ENCODE measurements at regions not wholly inside any gene's neighbourhood (a gene's known extent, or its start where the extent isn't known, plus 50 kb on each side); places are given as distances from the start of the nearest gene placed in this dataset.

- no TSS peak for BruUV-seq (replicated peaks)
- DNase-seq (ENCODE audit: low read depth, low spot score) (no peak), FAIRE-seq (no peak), ATAC-seq (no peak)
- Histone ChIP-seq H3K27me3 (replicated peaks in 1 of 2; ENCODE audit: control insufficient read depth in 2 of 2, insufficient read depth in 2 of 2, low read length in 1 of 2) (no peaks in the 10 kb centered on the region), H3K27ac (ENCODE audit: control insufficient read depth, insufficient read depth) (no peak overlapping the region), H3K4me3 (no peak overlapping the region), H4K20me1 (ENCODE audit: control insufficient read depth, insufficient read depth) (no peaks in the 10 kb centered on the region), H3K9ac (ENCODE audit: control insufficient read depth, insufficient read depth, low read length) (no peak overlapping the region), H3K4me2 (ENCODE audit: control insufficient read depth, insufficient read depth) (no peak overlapping the region), H2AFZ (ENCODE audit: control insufficient read depth, low read depth, low read length) (no peak overlapping the region), H3K36me3 (ENCODE audit: control insufficient read depth in 2 of 2, insufficient read depth in 2 of 2, low read length in 1 of 2) (no peaks in the 10 kb centered on the region), H3K4me1 (ENCODE audit: control insufficient read depth, insufficient read depth, low read length) (no peaks in the 10 kb centered on the region), H3K9me3 (replicated peaks; ENCODE audit: control insufficient read depth, insufficient read depth, low read length) (no peaks in the 10 kb centered on the region), H3K79me2 (ENCODE audit: control insufficient read depth, insufficient read depth, low read length) (no peaks in the 10 kb centered on the region)
- SMC1A ChIA-PET (ENCODE audit: uncharacterized antibody, unreplicated experiment) = no interaction called here
- TF ChIP-seq HDGF (IDR thresholded peaks at IDR 0.05) (no peak), MTA3 (IDR thresholded peaks at IDR 0.05; ENCODE audit: borderline replicate concordance, low read length) (no peak), CHD1 (IDR thresholded peaks at IDR 0.05; ENCODE audit: low read depth, low read length) (no peak), SMAD5 (IDR thresholded peaks at IDR 0.05; ENCODE audit: low read depth) (no peak), CREB1 (IDR thresholded peaks at IDR 0.05; ENCODE audit: low read depth) (no peak), BACH1 (IDR thresholded peaks at IDR 0.05; ENCODE audit: borderline replicate concordance) (no peak), LARP7 (IDR thresholded peaks at IDR 0.05) (no peak), CBFB (IDR thresholded peaks at IDR 0.05; ENCODE audit: low read depth) (no peak), RUNX3 (IDR thresholded peaks at IDR 0.05; ENCODE audit: low read length) (no peak), NR2F1 (conservative IDR thresholded peaks at IDR 0.05) (no peak), MYB (IDR thresholded peaks at IDR 0.05; ENCODE audit: borderline replicate concordance, low read depth, low read length) (no peak), NFYA (IDR thresholded peaks at IDR 0.05; ENCODE audit: borderline replicate concordance, low read depth, low read length) (no peak), EZH2 (IDR thresholded peaks at IDR 0.05; ENCODE audit: borderline replicate concordance, control insufficient read depth, low read depth, low read length) (no peak)
- TF ChIP-seq, protein P1, sequence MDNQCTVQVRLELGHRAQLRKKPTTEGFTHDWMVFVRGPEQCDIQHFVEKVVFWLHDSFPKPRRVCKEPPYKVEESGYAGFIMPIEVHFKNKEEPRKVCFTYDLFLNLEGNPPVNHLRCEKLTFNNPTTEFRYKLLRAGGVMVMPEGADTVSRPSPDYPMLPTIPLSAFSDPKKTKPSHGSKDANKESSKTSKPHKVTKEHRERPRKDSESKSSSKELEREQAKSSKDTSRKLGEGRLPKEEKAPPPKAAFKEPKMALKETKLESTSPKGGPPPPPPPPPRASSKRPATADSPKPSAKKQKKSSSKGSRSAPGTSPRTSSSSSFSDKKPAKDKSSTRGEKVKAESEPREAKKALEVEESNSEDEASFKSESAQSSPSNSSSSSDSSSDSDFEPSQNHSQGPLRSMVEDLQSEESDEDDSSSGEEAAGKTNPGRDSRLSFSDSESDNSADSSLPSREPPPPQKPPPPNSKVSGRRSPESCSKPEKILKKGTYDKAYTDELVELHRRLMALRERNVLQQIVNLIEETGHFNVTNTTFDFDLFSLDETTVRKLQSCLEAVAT (IDR thresholded peaks at IDR 0.05) = no peak
- CTCF ChIA-PET = no interaction called here
- in situ Hi-C loops (cut with MboI) = no loop called here
- WGBS (ENCODE audit: insufficient coverage, insufficient replicate concordance, low lambda C conversion rate, missing lambda C conversion rate) = 36% methylated on average over 7 of the region's 7 CpGs
- RAD21 ChIA-PET (ENCODE audit: unreplicated experiment) = no interaction called here
- POLR2A ChIA-PET = no interaction called here
- intact Hi-C loops (cut with micrococcal nuclease; ENCODE audit: unreplicated experiment) = no loop called here
These were observed 562.8 kb downstream of the GALC start for GRCh38 chr14:87430214-87430613.
